ENCODE measurements at regions not wholly inside any gene's neighbourhood (a gene's known extent, or its start where the extent isn't known, plus 50 kb on each side); places are given as distances from the start of the nearest gene placed in this dataset.

DNA sequence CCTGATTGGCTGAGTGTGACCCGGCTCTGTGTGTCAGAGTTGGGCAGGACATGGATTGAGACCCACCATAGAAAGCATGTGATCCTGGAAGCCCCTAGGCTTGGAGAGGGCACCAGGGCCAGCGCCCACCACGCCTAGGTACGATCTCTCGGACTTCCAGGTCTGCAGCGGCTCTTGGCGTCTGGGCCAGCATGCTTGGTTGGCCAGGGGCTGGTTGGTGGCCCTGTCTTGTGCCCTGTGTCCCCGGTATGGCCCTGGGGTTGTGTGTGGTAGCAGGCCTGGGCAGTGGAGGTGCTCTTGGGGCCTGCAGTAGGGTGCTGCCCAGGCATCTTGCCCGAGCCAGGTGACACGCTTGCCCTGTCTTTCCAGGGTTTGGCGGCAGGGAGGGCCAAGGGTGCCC is 210.6 kb downstream of the UBE3A start:
- Histone ChIP-seq H3K27me3 (replicated peaks; ENCODE audit: insufficient read depth) (no peaks in the 10 kb centered on the region), H3K4me3 (no peak overlapping the region), H3K27ac (no peak overlapping the region), H3K36me3 (no peaks in the 10 kb centered on the region), H3K9me3 (no peaks in the 10 kb centered on the region), H3K4me1 (replicated peaks) (no peaks in the 10 kb centered on the region)
- 89% methylated on average over 10 of the region's 11 CpGs for WGBS
- intact Hi-C loops (cut with DNase I) = no loop called here
- no peak for DNase-seq (ENCODE audit: low spot score)
- no peak for TF ChIP-seq POLR2AphosphoS5 (IDR thresholded peaks at IDR 0.05)
- TF ChIP-seq, protein P1, sequence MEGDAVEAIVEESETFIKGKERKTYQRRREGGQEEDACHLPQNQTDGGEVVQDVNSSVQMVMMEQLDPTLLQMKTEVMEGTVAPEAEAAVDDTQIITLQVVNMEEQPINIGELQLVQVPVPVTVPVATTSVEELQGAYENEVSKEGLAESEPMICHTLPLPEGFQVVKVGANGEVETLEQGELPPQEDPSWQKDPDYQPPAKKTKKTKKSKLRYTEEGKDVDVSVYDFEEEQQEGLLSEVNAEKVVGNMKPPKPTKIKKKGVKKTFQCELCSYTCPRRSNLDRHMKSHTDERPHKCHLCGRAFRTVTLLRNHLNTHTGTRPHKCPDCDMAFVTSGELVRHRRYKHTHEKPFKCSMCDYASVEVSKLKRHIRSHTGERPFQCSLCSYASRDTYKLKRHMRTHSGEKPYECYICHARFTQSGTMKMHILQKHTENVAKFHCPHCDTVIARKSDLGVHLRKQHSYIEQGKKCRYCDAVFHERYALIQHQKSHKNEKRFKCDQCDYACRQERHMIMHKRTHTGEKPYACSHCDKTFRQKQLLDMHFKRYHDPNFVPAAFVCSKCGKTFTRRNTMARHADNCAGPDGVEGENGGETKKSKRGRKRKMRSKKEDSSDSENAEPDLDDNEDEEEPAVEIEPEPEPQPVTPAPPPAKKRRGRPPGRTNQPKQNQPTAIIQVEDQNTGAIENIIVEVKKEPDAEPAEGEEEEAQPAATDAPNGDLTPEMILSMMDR (IDR thresholded peaks at IDR 0.05) = no peak

DNA sequence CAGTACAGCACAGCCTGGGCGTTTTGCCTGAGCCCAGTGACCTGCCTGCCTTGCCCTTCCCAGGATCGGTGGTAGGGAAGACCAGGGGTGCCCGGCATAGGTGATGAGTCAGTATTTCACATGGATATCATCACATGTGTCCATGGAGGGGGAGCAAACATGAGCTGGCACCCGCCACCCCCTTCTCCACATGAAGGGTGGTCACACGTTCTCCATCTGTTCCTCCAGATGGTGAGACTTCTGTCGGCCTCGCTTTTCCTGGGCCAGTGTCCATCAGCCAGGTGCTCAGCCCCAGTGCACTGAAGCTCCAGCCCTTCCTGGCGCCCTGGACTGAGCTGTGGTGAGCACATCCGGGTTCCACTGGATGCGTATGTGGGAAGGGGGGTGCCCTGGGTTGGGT is 208.4 kb downstream of the UBE3A start:
- no peak for DNase-seq (ENCODE audit: low spot score)
- intact Hi-C loops (cut with DNase I) = no loop called here

DNA sequence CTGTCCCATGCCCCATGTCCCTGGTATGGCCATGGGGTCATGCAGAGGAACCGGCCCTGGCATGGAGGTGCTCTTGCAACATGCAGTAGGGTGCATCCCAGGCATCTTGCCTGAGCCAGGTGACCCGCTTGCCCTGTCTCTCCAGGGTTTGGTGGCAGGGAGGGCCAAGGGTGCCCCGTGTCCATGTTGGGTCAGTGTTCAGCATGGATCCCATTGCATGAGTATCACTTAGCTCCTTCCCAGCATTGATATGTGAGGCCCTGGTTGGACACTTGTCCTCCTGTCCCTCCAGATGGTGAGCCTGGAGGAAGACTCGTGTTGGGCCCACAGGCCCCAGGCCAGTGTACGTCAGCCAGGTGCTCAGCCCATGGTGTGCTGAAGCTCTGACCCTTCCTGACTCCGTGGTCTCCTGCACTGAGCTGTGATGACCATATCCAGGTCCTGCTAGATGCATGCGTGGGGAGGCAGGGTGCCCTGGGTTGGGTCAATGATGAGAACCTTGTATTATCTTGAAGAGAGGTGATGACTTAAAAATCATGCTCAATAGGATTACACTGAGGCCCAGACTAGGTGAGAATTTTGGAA is 205.0 kb downstream of the UBE3A start:
- Histone ChIP-seq H3K9me3 (no peaks in the 10 kb centered on the region), H3K27me3 (replicated peaks; ENCODE audit: insufficient read depth) (no peaks in the 10 kb centered on the region), H3K27ac (no peak overlapping the region), H3K4me1 (replicated peaks) (no peaks in the 10 kb centered on the region), H3K4me3 (no peak overlapping the region), H3K36me3 (no peaks in the 10 kb centered on the region)
- DNase-seq (ENCODE audit: low spot score) = no peak
- intact Hi-C loops (cut with DNase I) = no loop called here
- 76% methylated on average over 6 of the region's 7 CpGs for WGBS
- TF ChIP-seq POLR2AphosphoS5 (IDR thresholded peaks at IDR 0.05) = no peak
- no peak for TF ChIP-seq POLR2A (IDR thresholded peaks at IDR 0.05)
- TF ChIP-seq, protein P1 (IDR thresholded peaks at IDR 0.05) = no peak

More for the DNA sequence above, 208.4 kb downstream of the UBE3A start:
- H3K9me3 ChIP-seq = no peaks in the 10 kb centered on the region
- TF ChIP-seq POLR2AphosphoS5 (IDR thresholded peaks at IDR 0.05) (no peak), POLR2A (IDR thresholded peaks at IDR 0.05) (no peak)
- TF ChIP-seq, protein P1 (IDR thresholded peaks at IDR 0.05) = no peak
- H3K27ac ChIP-seq = no peak overlapping the region
- H3K36me3 ChIP-seq = no peaks in the 10 kb centered on the region
- H3K4me3 ChIP-seq = no peak overlapping the region
- no peaks in the 10 kb centered on the region for H3K27me3 ChIP-seq (replicated peaks; ENCODE audit: insufficient read depth)
- 85% methylated on average over 10 of the region's 10 CpGs for WGBS
- H3K4me1 ChIP-seq (replicated peaks) = no peaks in the 10 kb centered on the region

DNA sequence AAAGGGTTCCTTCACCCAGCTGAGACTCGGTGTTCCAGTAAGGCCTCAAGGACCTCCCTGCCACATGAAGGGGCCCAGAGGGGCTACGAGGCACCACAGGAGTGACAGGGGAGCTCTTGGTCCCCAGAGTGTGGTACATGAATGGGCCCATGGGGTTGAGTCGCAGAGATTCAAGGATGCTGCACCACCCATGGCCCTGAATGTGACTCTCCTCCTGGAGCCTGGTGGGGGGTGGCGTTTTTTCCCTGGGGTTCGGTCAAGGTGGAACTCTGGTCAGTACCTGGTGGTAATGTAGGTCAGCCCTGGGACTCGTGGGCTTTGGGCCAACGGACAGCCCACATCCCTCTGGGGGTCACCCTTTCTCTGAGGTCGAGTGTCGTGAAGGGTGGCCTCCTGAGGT is 204.0 kb downstream of the UBE3A start:
- H3K27ac ChIP-seq = no peak overlapping the region
- no peaks in the 10 kb centered on the region for H3K9me3 ChIP-seq
- no peaks in the 10 kb centered on the region for H3K4me1 ChIP-seq (replicated peaks)
- no peak for TF ChIP-seq POLR2AphosphoS5 (IDR thresholded peaks at IDR 0.05)
- TF ChIP-seq POLR2A (IDR thresholded peaks at IDR 0.05) = no peak
- TF ChIP-seq, protein P1 (IDR thresholded peaks at IDR 0.05) = no peak
- no peak overlapping the region for H3K4me3 ChIP-seq
- no peaks in the 10 kb centered on the region for H3K36me3 ChIP-seq
- intact Hi-C loops (cut with DNase I) = no loop called here
- DNase-seq (ENCODE audit: low spot score) = no peak
- H3K27me3 ChIP-seq (replicated peaks; ENCODE audit: insufficient read depth) = no peaks in the 10 kb centered on the region
- WGBS = 90% methylated on average over 9 of the region's 9 CpGs

DNA sequence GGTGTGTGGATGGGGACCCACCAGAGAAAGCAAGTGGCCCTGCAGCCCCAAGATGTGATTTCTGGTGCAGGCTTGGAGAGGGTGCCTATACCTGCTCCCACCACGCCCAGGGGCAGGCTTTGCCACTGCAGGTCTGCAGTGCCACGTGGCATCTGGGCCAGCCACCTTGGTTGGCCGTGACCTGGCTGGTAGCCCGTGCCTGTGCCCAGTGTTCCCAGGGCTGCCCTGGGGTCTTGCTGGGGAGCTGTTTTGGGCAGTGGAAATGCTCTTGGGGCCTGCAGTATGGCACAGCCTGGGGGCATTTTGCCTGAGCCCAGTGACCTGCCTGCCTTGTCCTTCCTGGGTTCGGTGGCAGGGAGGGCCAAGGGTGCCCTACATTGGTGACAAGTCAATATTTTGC is 203.4 kb downstream of the UBE3A start:
- no peaks in the 10 kb centered on the region for H3K9me3 ChIP-seq
- WGBS = 64% methylated on average over 5 of the region's 5 CpGs

More for the DNA sequence above, 203.4 kb downstream of the UBE3A start:
- intact Hi-C loops (cut with DNase I) = no loop called here
- Histone ChIP-seq H3K36me3 (no peaks in the 10 kb centered on the region), H3K4me3 (no peak overlapping the region), H3K4me1 (replicated peaks) (no peaks in the 10 kb centered on the region), H3K27me3 (replicated peaks; ENCODE audit: insufficient read depth) (no peaks in the 10 kb centered on the region), H3K27ac (no peak overlapping the region)
- DNase-seq (ENCODE audit: low spot score) = no peak
- no peak for TF ChIP-seq POLR2AphosphoS5 (IDR thresholded peaks at IDR 0.05)
- TF ChIP-seq POLR2A (IDR thresholded peaks at IDR 0.05) = no peak
- TF ChIP-seq, protein P1 (IDR thresholded peaks at IDR 0.05) = no peak
